Tibial artery (tissue), 4 donors: ENCODE measurements at regions not wholly inside any gene's neighbourhood (a gene's known extent, or its start where the extent isn't known, plus 50 kb on each side); places are given as distances from the start of the nearest gene placed in this dataset.

ENCODE experiments used
- DNase-seq, 2 donors: peaks; one replicate each; pipeline ENCODE4 v3.0.0-alpha.2; 2019
- H3K27ac ChIP-seq, 2 donors: fragments of 200-600 bp; sonication (generic) in 1 of 2; 1 replicate in 1 of 2; 2 replicates in 1 of 2; pipeline ENCODE4 v1.5.1; 2018 to 2019; ENCODE audit warnings: mild to moderate bottlenecking in 1 of 2
- H3K27me3 ChIP-seq, 2 donors: fragments of 200-600 bp; sonication (generic) in 1 of 2; one replicate each; pipeline versions ENCODE4 v1.5.1 to v1.6.0; 2016 to 2019
- H3K36me3 ChIP-seq, 3 donors: fragments of 200-600 bp; sonication (generic) in 2 of 3; one replicate each; pipeline ENCODE4 v1.5.1; 2016 to 2019; ENCODE audit warnings: mild to moderate bottlenecking in 2 of 3
- H3K4me1 ChIP-seq, 4 donors: fragments of 200-600 bp; sonication (generic) in 2 of 4; 1 replicate in 3 of 4; 2 replicates in 1 of 4; pipeline ENCODE4 v1.5.1; 2016 to 2019
- H3K4me3 ChIP-seq, 2 donors: fragments of 200-600 bp; sonication (generic) in 1 of 2; 1 replicate in 1 of 2; 2 replicates in 1 of 2; pipeline ENCODE4 v1.5.1; 2018 to 2019; ENCODE audit warnings: mild to moderate bottlenecking in 2 of 2
- H3K9me3 ChIP-seq, 3 donors: fragments of 200-600 bp; sonication (generic) in 1 of 3; one replicate each; pipeline ENCODE4 v1.5.1; 2016 to 2019
- CTCF ChIP-seq, 2 experiments: fragments of 200-600 bp in 1 of 2; fragments of 450-650 bp in 1 of 2; IDR thresholded peaks; one replicate each; pipeline ENCODE4 v1.5.1; 2017 to 2019; ENCODE audit warnings: antibody characterized with exemption in 2 of 2, mild to moderate bottlenecking in 1 of 2, moderate library complexity in 1 of 2
- intact Hi-C: fragments of 100-400 bp; cut with DNase I; formaldehyde crosslinking; loops from one replicate; pipeline ENCODE4 v1.15.0; 2023; ENCODE audit warnings: low total_unique reads

- H3K4me1 ChIP-seq: peaks cover 0 to 2% (median 0%) of the 10 kb centered on the region in 4 donors
- no peaks in the 10 kb centered on the region for H3K27me3 ChIP-seq
- no peak overlapping the region for H3K27ac ChIP-seq
- no peaks in the 10 kb centered on the region for H3K36me3 ChIP-seq
- no peak overlapping the region for H3K4me3 ChIP-seq
- intact Hi-C loops: no loop called here
- no peak for DNase-seq
- H3K9me3 ChIP-seq: no peaks in the 10 kb centered on the region
- TF ChIP-seq CTCF (IDR thresholded peaks at IDR 0.05): no peak
Observed at GRCh38 chr10:44511601-44512000, 126.7 kb upstream of the CXCL12 start.

- no peak overlapping the region for H3K4me3 ChIP-seq
- H3K36me3 ChIP-seq: no peaks in the 10 kb centered on the region
- intact Hi-C loops: no loop called here
- no peak for DNase-seq
- no peaks in the 10 kb centered on the region for H3K27me3 ChIP-seq
- no peak for TF ChIP-seq CTCF (IDR thresholded peaks at IDR 0.05)
- no peak overlapping the region for H3K27ac ChIP-seq
- peaks cover 0 to 2% (median 0%) of the 10 kb centered on the region in 4 donors for H3K4me1 ChIP-seq
- no peaks in the 10 kb centered on the region for H3K9me3 ChIP-seq
Observed at GRCh38 chr10:44512431-44513022, 127.6 kb upstream of the CXCL12 start.

GRCh38 chr10:44513591-44513990 lies 128.7 kb upstream of the CXCL12 start:
- H3K9me3 ChIP-seq: no peaks in the 10 kb centered on the region
- no peaks in the 10 kb centered on the region for H3K36me3 ChIP-seq
- no peak overlapping the region for H3K4me3 ChIP-seq
- no peak for DNase-seq
- intact Hi-C loops: no loop called here
- H3K27ac ChIP-seq: no peak overlapping the region
- no peaks in the 10 kb centered on the region for H3K27me3 ChIP-seq
- H3K4me1 ChIP-seq: peaks cover 0 to 2% (median 0%) of the 10 kb centered on the region in 4 donors
- TF ChIP-seq CTCF (IDR thresholded peaks at IDR 0.05): no peak

GRCh38 chr10:44516891-44517290 lies 132.0 kb upstream of the CXCL12 start:
- H3K9me3 ChIP-seq: no peaks in the 10 kb centered on the region
- H3K27me3 ChIP-seq: no peaks in the 10 kb centered on the region
- no peak for TF ChIP-seq CTCF (IDR thresholded peaks at IDR 0.05)
- H3K4me3 ChIP-seq: no peak overlapping the region
- no peaks in the 10 kb centered on the region for H3K36me3 ChIP-seq
- no peak overlapping the region for H3K27ac ChIP-seq
- no peak for DNase-seq
- H3K4me1 ChIP-seq: peaks cover 0 to 2% (median 0%) of the 10 kb centered on the region in 4 donors
- intact Hi-C loops: no loop called here

GRCh38 chr10:44517635-44518034 lies 132.7 kb upstream of the CXCL12 start:
- TF ChIP-seq CTCF (IDR thresholded peaks at IDR 0.05): no peak
- H3K36me3 ChIP-seq: no peaks in the 10 kb centered on the region

GRCh38 chr10:44519361-44519760 lies 134.5 kb upstream of the CXCL12 start:
- Histone ChIP-seq H3K36me3 (no peaks in the 10 kb centered on the region), H3K9me3 (no peaks in the 10 kb centered on the region), H3K4me3 (no peak overlapping the region), H3K4me1 (no peaks in the 10 kb centered on the region), H3K27ac (no peak overlapping the region), H3K27me3 (no peaks in the 10 kb centered on the region)
- intact Hi-C loops: no loop called here
- TF ChIP-seq CTCF (IDR thresholded peaks at IDR 0.05): no peak
- DNase-seq: no peak

More at GRCh38 chr10:44517635-44518034, 132.7 kb upstream of the CXCL12 start:
- H3K4me1 ChIP-seq: no peaks in the 10 kb centered on the region
- H3K9me3 ChIP-seq: no peaks in the 10 kb centered on the region
- no peak overlapping the region for H3K4me3 ChIP-seq
- DNase-seq: no peak
- H3K27me3 ChIP-seq: no peaks in the 10 kb centered on the region
- no peak overlapping the region for H3K27ac ChIP-seq
- intact Hi-C loops: no loop called here
